ENCODE measurements at regions not wholly inside any gene's neighbourhood (a gene's known extent, or its start where the extent isn't known, plus 50 kb on each side); places are given as distances from the start of the nearest gene placed in this dataset.

DNA sequence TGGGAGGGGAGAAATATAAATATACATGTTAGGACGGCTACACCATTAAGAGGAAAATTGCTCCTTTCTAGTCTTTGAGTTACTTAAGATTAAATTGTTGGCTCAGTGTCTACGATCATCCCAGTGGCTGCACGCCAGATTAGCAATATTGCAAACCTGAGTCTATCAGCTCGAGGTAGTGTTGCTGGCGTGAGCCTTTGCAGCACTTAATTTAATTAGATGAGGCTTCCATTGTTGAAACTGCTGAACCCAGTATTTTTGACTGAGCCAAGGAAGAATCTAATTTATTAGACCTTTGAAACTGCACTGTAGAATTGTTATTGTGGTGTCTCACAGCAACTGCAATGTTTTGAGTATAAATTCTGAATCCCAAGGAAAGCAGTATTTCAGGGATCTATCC lies 782.4 kb upstream of the ROBO1 start:
- Histone ChIP-seq H3K4me3 (ENCODE audit: low read depth, low read length) (no peak overlapping the region), H3K27ac (ENCODE audit: low read depth) (no peak overlapping the region), H3K36me3 (ENCODE audit: insufficient read depth) (no peaks in the 10 kb centered on the region), H3K4me1 (ENCODE audit: insufficient read depth) (no peaks in the 10 kb centered on the region)
- peak; percentile 33 for DNase-seq (ENCODE audit: extremely low spot score)
- WGBS = 45% methylated on average over 5 of the region's 5 CpGs

DNA sequence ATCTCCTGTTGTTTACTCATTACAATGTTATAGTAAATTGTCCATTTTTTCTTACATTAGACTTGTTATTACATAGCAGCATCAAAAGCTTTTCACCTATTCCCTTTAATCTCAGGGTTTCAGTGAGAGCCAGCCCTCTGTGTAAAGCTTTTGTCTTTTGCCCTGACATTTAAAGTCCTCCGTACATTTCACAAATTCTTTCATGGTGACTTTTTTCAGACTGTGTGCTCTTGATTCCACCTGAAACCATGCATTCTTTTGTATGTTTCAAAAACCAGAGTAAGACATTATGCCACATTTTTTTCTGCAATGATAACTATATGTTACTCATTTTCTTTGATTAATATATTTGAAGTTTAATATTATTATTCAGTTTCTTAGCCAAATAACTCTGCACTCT lies 781.4 kb upstream of the ROBO1 start:
- Histone ChIP-seq H3K36me3 (ENCODE audit: insufficient read depth) (no peaks in the 10 kb centered on the region), H3K4me1 (ENCODE audit: insufficient read depth) (no peaks in the 10 kb centered on the region), H3K27ac (ENCODE audit: low read depth) (no peak overlapping the region), H3K4me3 (ENCODE audit: low read depth, low read length) (no peak overlapping the region)
- 54% methylated on average over 1 of the region's 1 CpG for WGBS
- no peak for DNase-seq (ENCODE audit: extremely low spot score)

DNA sequence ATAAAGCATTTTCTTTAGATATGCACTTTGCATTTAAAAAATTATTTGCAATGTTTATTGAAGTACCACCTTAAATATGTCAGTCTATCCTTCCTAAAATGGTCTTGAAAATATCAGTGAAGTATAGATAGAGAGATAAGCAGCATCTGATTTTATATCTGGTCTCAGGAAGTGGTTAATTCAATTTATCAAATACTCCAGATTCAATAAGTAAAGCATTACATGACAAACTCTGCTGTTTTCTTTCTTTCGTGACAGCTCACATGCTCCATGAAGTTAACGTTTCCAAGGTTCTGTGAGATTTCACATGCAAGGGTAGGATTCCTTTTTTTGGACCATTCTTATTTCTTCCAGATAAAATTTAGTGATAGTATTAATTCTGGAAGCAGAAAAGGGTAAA lies 775.4 kb upstream of the ROBO1 start:
- Histone ChIP-seq H3K4me3 (ENCODE audit: low read depth, low read length) (no peak overlapping the region), H3K36me3 (ENCODE audit: insufficient read depth) (no peaks in the 10 kb centered on the region), H3K4me1 (ENCODE audit: insufficient read depth) (no peaks in the 10 kb centered on the region), H3K27ac (ENCODE audit: low read depth) (no peak overlapping the region)
- WGBS = 71% methylated on average over 2 of the region's 2 CpGs
- DNase-seq (ENCODE audit: extremely low spot score) = no peak

DNA sequence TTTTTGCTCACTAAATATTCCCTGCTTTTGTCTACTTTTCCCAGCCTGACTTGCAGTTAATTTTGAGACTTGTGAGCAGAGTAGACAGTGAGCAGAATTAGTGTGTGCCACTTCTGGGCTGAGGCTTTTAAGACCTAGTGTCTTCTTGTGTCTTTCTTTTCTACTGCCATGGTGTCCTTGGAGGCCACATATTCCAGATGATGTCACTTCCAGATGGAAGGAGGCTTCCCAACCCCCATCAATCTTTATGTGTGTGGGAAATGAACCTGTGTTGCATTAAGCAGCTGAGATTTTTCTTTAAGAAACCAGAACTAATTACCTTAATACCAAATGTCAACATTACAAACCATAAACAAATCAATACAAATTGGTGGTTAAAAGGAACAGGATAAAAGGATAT lies 774.7 kb upstream of the ROBO1 start:
- Histone ChIP-seq H3K27ac (ENCODE audit: low read depth) (no peak overlapping the region), H3K36me3 (ENCODE audit: insufficient read depth) (no peaks in the 10 kb centered on the region), H3K4me1 (ENCODE audit: insufficient read depth) (no peaks in the 10 kb centered on the region), H3K4me3 (ENCODE audit: low read depth, low read length) (no peak overlapping the region)
- no peak for DNase-seq (ENCODE audit: extremely low spot score)

DNA sequence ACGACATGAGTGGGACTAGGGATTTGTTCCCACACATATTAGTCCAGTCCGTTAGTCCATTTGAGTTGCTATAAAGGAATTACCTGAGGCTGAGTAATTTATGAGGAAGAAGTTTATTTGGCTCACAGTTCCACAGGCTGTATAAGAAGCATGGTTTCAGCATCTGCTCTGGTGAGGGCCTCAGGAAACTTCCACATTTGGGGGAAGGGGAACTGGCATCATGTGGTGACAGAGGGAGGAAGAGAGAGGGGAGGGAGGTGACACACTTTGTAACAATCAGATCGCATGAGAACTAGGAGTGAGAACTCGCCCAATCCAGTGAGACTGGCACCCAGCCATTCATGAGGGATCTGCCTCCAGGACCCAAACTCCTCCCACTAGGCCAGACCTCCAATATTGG lies 769.9 kb upstream of the ROBO1 start:
- Histone ChIP-seq H3K4me1 (ENCODE audit: insufficient read depth) (no peaks in the 10 kb centered on the region), H3K27ac (ENCODE audit: low read depth) (no peak overlapping the region), H3K4me3 (ENCODE audit: low read depth, low read length) (no peak overlapping the region), H3K36me3 (ENCODE audit: insufficient read depth) (no peaks in the 10 kb centered on the region)
- WGBS = 86% methylated on average over 4 of the region's 4 CpGs
- DNase-seq (ENCODE audit: extremely low spot score) = no peak

DNA sequence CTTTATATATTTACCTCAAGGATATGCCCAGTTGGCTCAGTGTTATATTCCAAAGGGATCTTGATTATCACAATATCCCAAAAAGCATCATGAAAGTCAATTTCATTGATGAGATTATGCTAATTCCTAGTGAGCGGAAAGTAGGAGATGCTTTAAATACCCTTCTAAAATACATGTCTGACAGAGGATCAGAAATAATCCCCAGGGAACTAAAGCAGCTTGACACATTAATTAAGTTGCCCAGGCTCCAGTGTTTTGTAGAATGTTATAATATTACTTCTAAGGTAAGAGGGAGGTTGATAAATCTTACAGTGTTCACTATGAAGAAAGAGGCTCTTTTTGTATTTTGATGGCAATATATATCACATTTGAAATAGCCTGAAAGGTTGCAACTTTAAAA lies 767.5 kb upstream of the ROBO1 start:
- WGBS = 88% methylated on average over 1 of the region's 1 CpG

DNA sequence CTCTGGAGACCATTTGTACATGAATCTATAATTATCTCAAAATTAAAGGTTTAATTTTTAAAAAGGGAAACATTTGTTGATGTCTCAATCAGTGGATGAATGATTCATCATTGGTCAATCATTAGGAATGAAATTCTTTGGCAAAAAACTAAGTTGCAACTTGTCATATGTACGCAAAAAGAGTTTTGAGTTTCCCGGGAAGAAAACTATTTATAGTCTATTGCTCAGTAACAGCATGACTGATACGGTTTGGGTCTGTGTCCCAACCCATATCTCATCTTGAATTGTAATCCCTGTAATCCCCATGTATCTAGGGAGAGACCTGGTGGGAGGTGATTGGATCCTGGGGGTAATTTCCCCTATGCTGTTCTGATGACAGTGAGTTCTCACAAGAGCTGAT lies 765.8 kb upstream of the ROBO1 start:
- 57% methylated on average over 3 of the region's 3 CpGs for WGBS
- DNase-seq (ENCODE audit: extremely low spot score) = no peak
- Histone ChIP-seq H3K4me1 (ENCODE audit: insufficient read depth) (no peaks in the 10 kb centered on the region), H3K27ac (ENCODE audit: low read depth) (no peak overlapping the region), H3K4me3 (ENCODE audit: low read depth, low read length) (no peak overlapping the region), H3K36me3 (ENCODE audit: insufficient read depth) (no peaks in the 10 kb centered on the region)

More for the DNA sequence above, 767.5 kb upstream of the ROBO1 start:
- DNase-seq (ENCODE audit: extremely low spot score) = no peak
- Histone ChIP-seq H3K27ac (ENCODE audit: low read depth) (no peak overlapping the region), H3K4me3 (ENCODE audit: low read depth, low read length) (no peak overlapping the region), H3K4me1 (ENCODE audit: insufficient read depth) (no peaks in the 10 kb centered on the region), H3K36me3 (ENCODE audit: insufficient read depth) (no peaks in the 10 kb centered on the region)

DNA sequence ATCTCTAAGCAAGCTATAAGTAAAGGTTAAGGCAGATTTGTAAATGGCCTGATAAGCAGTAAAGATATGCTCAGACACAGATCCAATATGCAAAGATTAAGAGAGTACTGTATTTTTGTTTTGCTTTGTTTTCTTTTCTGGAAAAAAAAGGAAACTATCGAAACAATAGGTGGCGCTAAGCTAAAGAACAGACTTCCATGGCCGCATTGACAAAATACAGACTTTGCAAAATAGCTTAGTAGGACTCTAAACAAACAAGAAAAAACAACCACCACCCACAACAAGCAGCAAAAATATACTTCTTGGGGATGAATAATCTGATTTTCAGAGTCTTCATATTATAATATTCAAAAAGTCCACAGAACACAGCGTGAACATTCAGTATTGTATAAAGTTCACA lies 758.4 kb upstream of the ROBO1 start:
- WGBS = 83% methylated on average over 4 of the region's 4 CpGs
- DNase-seq (ENCODE audit: extremely low spot score) = no peak
- Histone ChIP-seq H3K4me3 (ENCODE audit: low read depth, low read length) (no peak overlapping the region), H3K4me1 (ENCODE audit: insufficient read depth) (no peaks in the 10 kb centered on the region), H3K36me3 (ENCODE audit: insufficient read depth) (no peaks in the 10 kb centered on the region), H3K27ac (ENCODE audit: low read depth) (no peak overlapping the region)

DNA sequence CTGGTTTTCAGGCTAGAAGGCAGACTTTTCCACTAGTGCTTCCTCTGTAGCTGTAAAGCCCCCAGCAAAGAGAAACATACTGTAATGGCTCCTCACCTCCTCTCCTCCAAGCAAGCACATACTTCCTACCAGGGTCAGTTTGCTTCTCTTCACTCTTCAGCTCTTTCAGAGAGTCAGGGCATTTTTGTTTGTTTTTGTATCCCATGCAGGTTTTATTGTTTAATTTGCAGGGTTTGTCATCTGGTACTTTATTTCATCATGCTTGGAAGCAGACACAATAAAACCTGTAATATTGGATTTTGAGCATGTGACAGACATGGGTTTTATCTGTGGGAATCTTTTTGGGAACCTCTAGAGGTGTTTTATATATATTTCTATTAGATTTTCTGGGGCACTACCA lies 753.3 kb upstream of the ROBO1 start:
- no peak for DNase-seq (ENCODE audit: extremely low spot score)
- no peaks in the 10 kb centered on the region for H3K36me3 ChIP-seq (ENCODE audit: insufficient read depth)
- H3K4me1 ChIP-seq (ENCODE audit: insufficient read depth) = no peaks in the 10 kb centered on the region
- no peak overlapping the region for H3K4me3 ChIP-seq (ENCODE audit: low read depth, low read length)
- H3K27ac ChIP-seq (ENCODE audit: low read depth) = no peak overlapping the region

DNA sequence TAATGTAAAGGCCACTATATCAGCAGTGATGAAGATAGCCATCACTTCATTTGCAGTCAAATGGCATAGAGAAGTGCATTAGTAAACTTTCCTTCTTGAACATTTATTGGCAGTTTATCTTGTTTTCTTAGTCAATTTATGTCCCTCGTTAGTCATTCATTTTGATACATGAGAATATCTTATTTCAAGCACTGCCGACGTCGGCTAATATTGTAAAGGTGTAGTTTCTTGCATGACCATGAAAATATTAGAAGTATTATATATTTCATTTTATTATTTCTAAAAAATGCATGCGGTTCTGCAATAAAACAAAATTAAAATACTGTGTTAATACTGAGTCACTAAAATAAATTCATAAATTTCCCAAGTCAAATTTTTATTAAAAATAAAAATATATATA lies 751.6 kb upstream of the ROBO1 start:
- H3K4me3 ChIP-seq (ENCODE audit: low read depth, low read length) = no peak overlapping the region
- no peaks in the 10 kb centered on the region for H3K36me3 ChIP-seq (ENCODE audit: insufficient read depth)
- DNase-seq (ENCODE audit: extremely low spot score) = no peak
- H3K4me1 ChIP-seq (ENCODE audit: insufficient read depth) = no peaks in the 10 kb centered on the region
- H3K27ac ChIP-seq (ENCODE audit: low read depth) = no peak overlapping the region
- 91% methylated on average over 5 of the region's 5 CpGs for WGBS

DNA sequence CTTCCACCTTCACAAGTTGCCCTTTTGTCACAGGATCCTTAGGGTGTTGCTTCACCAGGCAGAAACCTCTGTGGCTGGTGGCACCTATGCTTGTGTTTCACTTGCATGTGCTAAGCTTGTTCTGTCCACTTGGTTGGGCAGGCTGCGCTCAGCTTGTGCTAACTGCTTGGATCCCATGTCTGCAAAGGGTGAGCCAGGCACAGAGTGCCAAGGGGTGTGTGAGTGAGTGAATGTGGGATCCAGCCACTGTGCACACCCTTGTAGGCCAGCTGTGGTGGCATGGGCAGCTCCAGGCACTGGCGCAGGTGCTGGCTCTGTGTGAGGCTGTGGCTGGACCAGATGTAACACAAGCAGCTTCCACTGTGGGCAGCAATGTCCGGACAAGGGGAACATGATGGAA lies 728.7 kb upstream of the ROBO1 start:
- WGBS = 96% methylated on average over 3 of the region's 3 CpGs
- no peak for DNase-seq (ENCODE audit: extremely low spot score)
- H3K4me3 ChIP-seq (ENCODE audit: low read depth, low read length) = no peak overlapping the region
- H3K27ac ChIP-seq (ENCODE audit: low read depth) = no peak overlapping the region
- H3K4me1 ChIP-seq (ENCODE audit: insufficient read depth) = no peaks in the 10 kb centered on the region
- no peaks in the 10 kb centered on the region for H3K36me3 ChIP-seq (ENCODE audit: insufficient read depth)

DNA sequence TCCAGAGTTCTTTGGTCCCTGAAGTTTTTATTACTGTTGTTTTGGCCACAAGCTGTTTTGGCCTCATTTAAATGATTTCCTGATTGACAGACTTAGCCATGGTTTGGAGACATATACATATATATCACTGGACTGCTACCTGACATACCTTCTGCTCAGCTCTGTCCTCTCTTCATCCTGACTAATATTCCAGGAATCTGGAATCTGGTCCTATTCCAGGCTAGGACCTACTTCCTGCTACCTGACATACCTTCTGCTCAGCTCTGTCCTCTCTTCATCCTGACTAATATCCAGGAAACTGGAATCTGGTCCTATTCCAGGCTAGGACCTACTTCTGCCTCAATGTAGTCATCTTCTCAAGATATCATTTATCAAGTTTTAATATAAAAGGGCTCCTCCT lies 724.4 kb upstream of the ROBO1 start:
- no peaks in the 10 kb centered on the region for H3K4me1 ChIP-seq (ENCODE audit: insufficient read depth)
- H3K27ac ChIP-seq (ENCODE audit: low read depth) = no peak overlapping the region
- no peak overlapping the region for H3K4me3 ChIP-seq (ENCODE audit: low read depth, low read length)
- DNase-seq (ENCODE audit: extremely low spot score) = no peak
- H3K36me3 ChIP-seq (ENCODE audit: insufficient read depth) = no peaks in the 10 kb centered on the region

DNA sequence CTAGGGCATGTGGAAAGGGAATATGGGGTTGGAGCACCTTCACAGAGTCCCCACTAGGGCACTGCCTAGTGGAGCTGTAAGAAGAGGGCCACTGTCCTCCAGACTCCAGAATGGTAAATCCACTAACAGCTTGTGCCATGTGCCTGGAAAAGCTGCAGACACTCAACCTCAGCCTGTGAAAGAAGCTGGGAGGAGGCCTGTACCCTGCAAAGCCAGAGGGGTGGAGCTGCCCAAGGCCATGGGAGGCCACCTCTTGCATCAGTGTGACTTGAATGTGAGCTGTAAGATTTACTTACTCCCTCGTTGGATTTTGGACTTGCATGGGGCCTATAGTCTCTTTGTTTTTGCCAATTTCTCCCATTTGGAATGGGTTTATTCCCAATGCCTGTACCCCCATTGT lies 705.2 kb upstream of the ROBO1 start:
- no peak for DNase-seq (ENCODE audit: extremely low spot score)
- Histone ChIP-seq H3K36me3 (ENCODE audit: insufficient read depth) (no peaks in the 10 kb centered on the region), H3K4me3 (ENCODE audit: low read depth, low read length) (no peak overlapping the region), H3K4me1 (ENCODE audit: insufficient read depth) (no peaks in the 10 kb centered on the region), H3K27ac (ENCODE audit: low read depth) (no peak overlapping the region)
- 68% methylated on average over 1 of the region's 1 CpG for WGBS

DNA sequence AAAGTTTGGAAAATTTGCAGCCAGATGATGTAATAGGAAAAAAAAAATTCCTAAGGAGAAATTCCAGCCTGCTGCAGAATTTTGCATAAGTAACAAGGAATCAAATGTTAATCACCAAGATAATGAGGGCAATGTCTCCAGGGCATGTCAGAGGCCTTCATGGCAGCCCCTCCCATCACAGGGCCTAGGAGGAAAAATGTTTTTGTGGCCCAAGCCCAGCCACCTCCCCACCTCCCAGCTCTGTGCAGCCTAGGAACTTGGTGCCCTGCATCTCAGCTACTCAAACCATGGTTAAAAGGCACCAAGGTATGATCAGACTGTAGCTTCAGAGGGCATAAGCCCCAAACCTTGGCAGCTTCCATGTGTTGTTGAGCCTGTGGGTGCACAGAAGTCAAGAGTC lies 704.7 kb upstream of the ROBO1 start:
- Histone ChIP-seq H3K4me3 (ENCODE audit: low read depth, low read length) (no peak overlapping the region), H3K4me1 (ENCODE audit: insufficient read depth) (no peaks in the 10 kb centered on the region)
- DNase-seq (ENCODE audit: extremely low spot score) = no peak

DNA sequence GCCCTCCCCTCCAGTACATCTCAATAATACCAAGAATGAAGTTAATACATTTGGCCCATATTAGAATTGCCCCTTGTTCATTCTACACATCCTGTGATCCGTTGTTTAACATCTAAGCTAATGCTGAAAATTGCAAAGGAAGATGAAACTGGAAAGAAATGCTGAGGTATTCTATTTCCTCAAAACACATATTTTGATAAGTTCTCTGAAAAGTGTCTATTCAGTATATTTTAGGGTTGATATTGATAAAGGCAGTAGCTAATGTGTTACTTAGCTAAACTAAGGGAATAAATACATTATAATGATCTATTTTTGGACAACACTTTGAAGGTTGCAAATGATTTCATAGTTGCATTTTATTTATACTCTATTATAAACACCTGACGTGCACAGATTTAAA lies 702.6 kb upstream of the ROBO1 start:
- H3K4me3 ChIP-seq (ENCODE audit: low read depth, low read length) = no peak overlapping the region
- 70% methylated on average over 2 of the region's 2 CpGs for WGBS
- no peaks in the 10 kb centered on the region for H3K36me3 ChIP-seq (ENCODE audit: insufficient read depth)
- H3K4me1 ChIP-seq (ENCODE audit: insufficient read depth) = no peaks in the 10 kb centered on the region
- DNase-seq (ENCODE audit: extremely low spot score) = no peak
- no peak overlapping the region for H3K27ac ChIP-seq (ENCODE audit: low read depth)

More for the DNA sequence above, 704.7 kb upstream of the ROBO1 start:
- H3K27ac ChIP-seq (ENCODE audit: low read depth) = no peak overlapping the region
- no peaks in the 10 kb centered on the region for H3K36me3 ChIP-seq (ENCODE audit: insufficient read depth)
